ENCODE measurements at regions not wholly inside any gene's neighbourhood (a gene's known extent, or its start where the extent isn't known, plus 50 kb on each side); places are given as distances from the start of the nearest gene placed in this dataset.
"Not testable (repeated sequence)": the region's sequence is repeated elsewhere in the genome, so short reads cannot be mapped to it uniquely, and the experiment has no call there.

- no peak for DNase-seq (ENCODE audit: low spot score)
Measured at GRCh38 chr2:207409517-207409916, 120.2 kb upstream of the CREB1 start.

GRCh38 chr2:207412787-207413310 is 116.9 kb upstream of the CREB1 start:
- no peak for DNase-seq (ENCODE audit: low spot score)

GRCh38 chr2:207413376-207413907 is 116.3 kb upstream of the CREB1 start:
- no peak for DNase-seq (ENCODE audit: low spot score)

GRCh38 chr2:207416111-207416510 is 113.7 kb upstream of the CREB1 start:
- no peak for DNase-seq (ENCODE audit: low spot score)

- no peak for DNase-seq (ENCODE audit: low spot score)
Measured at GRCh38 chr2:207416900-207417299, 112.9 kb upstream of the CREB1 start.

- no peak for DNase-seq (ENCODE audit: low spot score)
Measured at GRCh38 chr2:207417301-207417718, 112.5 kb upstream of the CREB1 start.

- DNase-seq (ENCODE audit: low spot score) = no peak
Measured at GRCh38 chr2:207418419-207418818, 111.3 kb upstream of the CREB1 start.

GRCh38 chr2:207419331-207419730 is 110.4 kb upstream of the CREB1 start:
- no peak for DNase-seq (ENCODE audit: low spot score)

GRCh38 chr2:207421671-207422070 is 108.1 kb upstream of the CREB1 start:
- no peak for DNase-seq (ENCODE audit: low spot score)

GRCh38 chr2:207422380-207422779 is 107.4 kb upstream of the CREB1 start:
- no peak for DNase-seq (ENCODE audit: low spot score)

- peak; percentile 6 for DNase-seq (ENCODE audit: low spot score)
Measured at GRCh38 chr2:207423886-207424285, 105.9 kb upstream of the CREB1 start.

GRCh38 chr2:207427986-207428385 is 101.8 kb upstream of the CREB1 start:
- DNase-seq (ENCODE audit: low spot score) = no peak

- no peak for DNase-seq (ENCODE audit: low spot score)
Measured at GRCh38 chr2:207428573-207428972, 101.2 kb upstream of the CREB1 start.

GRCh38 chr2:207432453-207432852 is 97.3 kb upstream of the CREB1 start:
- DNase-seq (ENCODE audit: low spot score) = no peak

GRCh38 chr2:207434306-207434705 is 95.5 kb upstream of the CREB1 start:
- no peak for DNase-seq (ENCODE audit: low spot score)

- DNase-seq (ENCODE audit: low spot score) = no peak
Measured at GRCh38 chr2:207434899-207435465, 94.8 kb upstream of the CREB1 start.

- no peak for DNase-seq (ENCODE audit: low spot score)
Measured at GRCh38 chr2:207437136-207437523, 92.6 kb upstream of the CREB1 start.

- DNase-seq (ENCODE audit: low spot score) = no peak
Measured at GRCh38 chr2:207437524-207438143, 92.1 kb upstream of the CREB1 start.

- no peak for DNase-seq (ENCODE audit: low spot score)
Measured at GRCh38 chr2:207438414-207439126, 91.2 kb upstream of the CREB1 start.

- not testable (repeated sequence) for DNase-seq (ENCODE audit: low spot score)
Measured at GRCh38 chr2:207439881-207440280, 89.9 kb upstream of the CREB1 start.

GRCh38 chr2:207444756-207445155 is 85.0 kb upstream of the CREB1 start:
- DNase-seq (ENCODE audit: low spot score) = no peak

- DNase-seq (ENCODE audit: low spot score) = no peak
Measured at GRCh38 chr2:207446653-207447052, 83.1 kb upstream of the CREB1 start.

- DNase-seq (ENCODE audit: low spot score) = no peak
Measured at GRCh38 chr2:207448006-207448405, 81.8 kb upstream of the CREB1 start.

Data from NAMALWA (cell line).